HG03280 (cell line): ENCODE measurements at regions not wholly inside any gene's neighbourhood (a gene's known extent, or its start where the extent isn't known, plus 50 kb on each side); places are given as distances from the start of the nearest gene placed in this dataset.

Experiments used
- ATAC-seq: cut with Tn5 transposase; IDR thresholded peaks from one replicate; pipeline ENCODE4 v1.9.1; 2021; ENCODE audit warnings: mild to moderate bottlenecking, moderate library complexity; ENCODE audit not compliant: unreplicated experiment

DNA sequence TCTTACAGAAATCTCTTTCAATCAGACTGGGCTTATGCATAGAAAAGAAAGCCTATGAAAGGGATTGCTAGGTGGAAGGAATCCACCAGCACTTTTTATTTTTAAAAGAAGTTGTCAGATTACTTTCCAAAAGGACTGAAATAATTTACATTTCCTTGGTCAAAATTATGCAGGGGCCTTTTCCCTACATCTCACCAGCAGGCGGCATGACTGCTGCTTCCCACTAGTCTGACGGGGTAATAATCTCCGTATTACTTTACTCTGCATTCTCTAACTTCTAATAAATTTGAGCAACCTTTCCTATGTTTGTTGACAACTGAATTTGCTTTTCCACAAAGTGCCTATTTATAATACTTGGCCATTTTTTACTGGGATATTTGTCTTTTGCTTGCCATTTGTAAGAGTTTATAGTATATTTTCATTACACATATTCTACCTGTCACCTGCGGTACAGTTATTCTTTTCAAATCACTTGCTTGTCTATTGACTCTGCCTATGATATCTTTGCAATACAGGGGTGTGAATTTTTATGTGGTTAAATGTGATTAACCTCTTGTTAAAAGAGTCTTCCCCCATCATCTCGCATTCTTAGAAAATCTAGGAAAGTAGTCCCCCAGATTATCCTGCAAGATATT lies 51.9 kb upstream of the USP47 start:
- no peak for ATAC-seq

DNA sequence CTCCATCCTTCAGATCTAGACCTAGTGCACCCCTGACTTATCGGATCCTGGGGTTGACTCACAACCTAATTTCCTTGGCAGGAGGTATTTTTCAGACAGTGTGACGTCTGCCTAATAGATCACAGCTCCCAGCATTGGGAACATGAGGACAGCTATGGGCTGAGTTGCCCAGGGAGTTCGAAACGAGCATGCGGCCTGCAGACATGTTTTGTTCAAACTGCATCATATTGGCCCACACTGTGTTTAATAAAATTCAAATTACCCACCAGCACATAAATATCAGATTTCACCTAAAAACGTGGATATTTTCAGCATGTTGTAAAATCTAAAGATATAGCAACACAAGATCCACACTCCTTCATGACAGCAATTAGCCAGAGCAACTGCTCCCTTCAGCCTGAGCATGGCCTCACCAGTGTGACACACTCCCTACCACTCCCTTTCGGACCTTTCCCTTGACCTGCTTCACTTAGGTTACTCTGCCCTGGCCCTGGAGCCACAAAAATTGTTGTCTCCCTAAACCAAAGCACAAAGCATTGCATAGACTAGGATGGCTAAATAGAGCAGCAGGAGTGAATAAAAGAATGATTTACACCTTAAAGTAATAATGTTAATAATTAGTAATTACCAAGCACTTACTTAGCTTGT lies 53.6 kb upstream of the USP47 start:
- no peak for ATAC-seq

DNA sequence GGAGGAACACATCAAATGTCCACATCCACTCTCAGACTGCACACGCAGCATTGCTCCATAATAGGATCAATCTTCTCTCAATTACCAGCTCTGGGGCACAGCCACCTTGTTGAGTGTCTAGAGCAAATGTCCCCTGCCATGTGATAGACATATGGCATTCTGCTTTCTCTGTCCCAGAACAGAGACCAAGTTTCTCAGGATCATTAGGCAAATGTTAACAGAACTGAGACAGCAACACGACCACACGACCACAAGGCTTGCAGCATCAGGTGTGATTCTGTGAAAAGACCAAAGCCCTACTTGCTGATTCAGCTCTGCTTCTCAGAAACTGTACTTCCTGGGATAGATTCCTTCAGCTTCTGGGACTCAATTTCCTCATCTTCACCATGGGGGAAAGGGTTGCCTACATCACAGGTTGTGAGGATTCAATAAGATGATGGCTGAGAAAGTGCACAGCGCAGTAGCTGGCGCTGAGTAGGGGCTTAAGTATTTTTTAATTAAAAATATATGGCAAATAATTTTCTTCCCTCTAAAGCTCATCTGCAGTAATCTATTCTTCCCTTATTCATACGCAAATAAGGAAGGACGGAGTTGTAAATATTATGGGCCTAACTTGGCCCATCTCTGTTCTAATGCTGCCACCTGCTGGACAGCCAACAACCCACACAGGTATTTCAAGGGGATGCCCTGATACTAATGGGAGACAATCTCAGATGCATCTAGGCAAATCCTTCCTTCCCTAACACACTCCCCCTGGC lies 54.3 kb upstream of the USP47 start:
- ATAC-seq, result peak; percentile 70

DNA sequence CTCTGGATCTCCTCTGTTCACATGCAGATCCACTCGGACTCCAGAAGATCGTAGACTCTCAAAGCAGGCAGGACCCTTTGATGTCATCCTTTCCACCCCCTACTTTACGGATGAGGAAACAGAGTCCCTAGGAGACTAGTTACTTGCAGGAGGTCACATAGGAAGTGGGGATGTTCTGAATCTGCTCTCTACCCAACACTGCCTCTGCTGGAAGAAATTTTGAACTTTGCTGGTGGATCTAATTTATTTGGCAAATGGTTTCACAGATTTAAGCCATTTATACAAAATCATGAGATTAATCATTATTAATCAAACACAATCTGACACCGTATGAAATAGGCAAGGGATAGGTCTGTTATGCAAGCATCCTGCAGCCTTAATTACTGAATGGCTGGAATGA lies 55.0 kb upstream of the USP47 start:
- no peak for ATAC-seq

DNA sequence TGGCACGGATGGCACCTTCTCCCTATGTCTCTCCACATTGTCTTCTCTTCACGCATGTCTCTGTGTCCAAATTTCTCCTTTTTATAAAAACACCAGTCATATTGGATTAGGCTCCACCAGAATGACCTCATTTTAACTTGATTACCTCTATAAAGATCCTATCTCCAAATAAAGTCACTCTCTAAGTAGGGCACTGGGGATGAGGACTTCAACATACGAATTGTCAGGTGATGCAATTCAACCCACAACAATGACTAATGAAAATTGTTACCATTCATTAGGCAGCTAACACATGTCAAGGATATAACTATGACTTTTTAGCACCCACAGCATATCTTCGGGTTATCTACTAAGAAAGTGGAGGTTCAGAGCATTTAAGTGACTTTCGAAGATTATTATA lies 55.5 kb upstream of the USP47 start:
- ATAC-seq, result no peak

DNA sequence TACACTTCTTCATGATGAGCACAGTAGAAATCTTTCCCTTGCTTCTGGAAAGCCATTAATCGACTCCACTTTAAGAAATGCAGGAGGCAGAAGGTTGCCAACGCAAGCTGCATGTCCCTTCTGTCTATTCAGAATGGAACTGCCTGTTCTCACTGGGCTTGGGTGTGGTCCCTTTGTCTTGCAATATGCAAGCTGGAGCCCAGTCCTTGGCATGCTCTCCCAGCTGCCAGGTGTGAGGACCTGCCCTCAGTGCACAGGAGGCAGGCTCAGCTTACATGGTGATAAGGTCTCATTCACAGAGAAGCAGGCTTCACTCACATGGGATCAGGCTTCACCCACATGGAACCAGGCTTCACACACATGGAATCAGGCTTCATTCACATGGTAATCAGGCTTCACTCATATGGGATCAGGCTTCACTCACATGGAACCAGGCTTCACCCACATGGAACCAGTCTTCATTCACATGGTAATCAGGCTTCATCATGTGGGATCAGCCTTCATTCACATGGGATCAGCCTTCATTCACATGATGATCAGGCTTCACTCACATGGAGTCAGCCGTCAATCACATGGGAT lies 59.2 kb upstream of the USP47 start:
- ATAC-seq, result no peak

DNA sequence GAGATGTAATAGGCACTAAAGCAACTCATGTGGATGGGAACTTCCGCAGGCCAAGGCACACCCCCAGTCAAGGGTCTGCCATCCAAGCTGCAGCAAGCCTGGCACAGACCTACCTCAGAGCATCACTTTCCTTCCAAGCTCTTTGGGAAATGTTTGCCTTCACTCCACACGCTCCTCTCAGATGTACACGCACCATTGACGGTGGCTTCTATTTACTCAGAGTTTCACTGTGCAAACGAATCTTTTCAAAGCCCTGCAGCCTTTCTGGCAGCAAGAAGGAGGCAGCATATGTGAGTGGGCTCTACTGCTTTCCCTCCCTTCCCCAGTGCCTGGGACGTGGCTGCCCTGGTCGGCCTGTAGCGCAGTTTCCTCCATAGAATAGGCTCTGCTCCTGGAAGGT lies 60.9 kb upstream of the USP47 start:
- no peak for ATAC-seq

DNA sequence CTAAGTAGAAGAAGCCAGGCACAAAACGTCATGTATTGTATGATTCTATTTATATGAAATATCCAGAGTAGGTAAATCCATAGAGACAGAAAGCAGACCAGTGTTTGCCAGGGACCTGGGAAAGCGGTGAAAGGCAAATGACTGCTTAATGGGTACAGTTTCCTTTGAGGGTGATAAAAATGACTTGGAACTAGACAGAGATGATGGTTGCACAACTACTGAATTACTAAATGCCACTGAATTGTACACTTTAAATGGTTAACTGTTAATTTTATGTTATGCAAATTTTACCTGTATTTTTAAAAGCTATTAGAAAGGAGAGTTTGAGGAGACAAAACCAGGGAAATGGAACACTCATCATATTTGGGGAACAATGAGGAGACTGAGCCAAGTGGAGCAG lies 61.8 kb upstream of the USP47 start:
- no peak for ATAC-seq

DNA sequence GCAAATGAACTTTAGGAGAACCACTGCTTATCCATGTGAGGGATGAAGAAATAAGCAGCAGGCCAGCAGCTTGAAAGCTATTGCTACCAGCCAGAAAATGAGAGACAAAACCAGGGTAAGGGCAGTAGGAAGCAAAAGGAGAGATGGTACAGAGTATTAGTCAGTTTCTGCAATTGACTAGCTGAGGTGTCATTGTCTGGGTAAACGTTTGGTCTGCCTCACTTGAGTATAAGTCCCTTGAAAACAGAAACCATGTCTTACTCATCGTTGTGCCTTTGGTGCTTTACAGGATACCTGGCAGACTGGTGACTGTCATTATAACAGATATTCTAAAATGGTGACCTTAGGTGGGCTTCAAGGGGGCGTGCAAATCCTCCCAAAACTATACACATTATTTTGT lies 63.9 kb upstream of the USP47 start:
- no peak for ATAC-seq

DNA sequence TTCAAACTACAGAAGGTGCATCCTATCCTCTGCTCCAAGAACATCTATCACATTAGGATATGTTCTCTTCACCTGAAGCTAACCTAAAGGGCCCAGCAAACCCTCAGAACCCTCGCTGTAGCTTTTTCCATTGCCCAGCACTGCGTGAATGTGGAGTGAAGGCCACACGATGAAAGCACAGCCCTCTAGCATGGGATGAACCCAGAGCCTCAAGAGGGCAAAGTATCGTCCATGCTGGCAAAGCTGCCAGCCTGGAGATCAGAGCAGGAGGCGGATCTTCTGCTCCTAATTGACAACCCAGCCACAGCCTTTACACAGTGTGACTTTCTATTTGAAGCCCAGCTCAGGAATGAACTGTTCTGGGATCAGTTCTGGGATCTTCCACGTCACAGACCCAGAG lies 65.1 kb upstream of the USP47 start:
- no peak for ATAC-seq

DNA sequence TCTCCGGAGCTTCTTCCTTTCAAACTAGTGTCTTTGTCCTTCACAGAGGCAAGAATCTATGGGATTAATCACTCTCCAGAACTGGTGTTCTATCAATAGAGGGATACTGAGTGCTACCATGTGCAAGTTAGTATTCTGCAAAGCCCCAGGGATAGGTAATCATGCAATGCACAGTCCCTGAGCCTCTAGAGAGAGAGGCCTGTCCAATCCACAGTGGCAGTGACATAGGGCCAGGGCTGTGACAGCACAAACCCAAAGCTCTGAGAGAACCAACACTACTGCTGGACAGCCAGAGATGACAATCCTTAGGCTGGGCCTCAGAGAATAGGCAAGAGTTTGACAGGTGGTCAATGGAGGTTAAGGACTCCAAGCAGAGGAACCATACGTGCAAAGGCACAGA lies 66.8 kb upstream of the USP47 start:
- ATAC-seq, result no peak

DNA sequence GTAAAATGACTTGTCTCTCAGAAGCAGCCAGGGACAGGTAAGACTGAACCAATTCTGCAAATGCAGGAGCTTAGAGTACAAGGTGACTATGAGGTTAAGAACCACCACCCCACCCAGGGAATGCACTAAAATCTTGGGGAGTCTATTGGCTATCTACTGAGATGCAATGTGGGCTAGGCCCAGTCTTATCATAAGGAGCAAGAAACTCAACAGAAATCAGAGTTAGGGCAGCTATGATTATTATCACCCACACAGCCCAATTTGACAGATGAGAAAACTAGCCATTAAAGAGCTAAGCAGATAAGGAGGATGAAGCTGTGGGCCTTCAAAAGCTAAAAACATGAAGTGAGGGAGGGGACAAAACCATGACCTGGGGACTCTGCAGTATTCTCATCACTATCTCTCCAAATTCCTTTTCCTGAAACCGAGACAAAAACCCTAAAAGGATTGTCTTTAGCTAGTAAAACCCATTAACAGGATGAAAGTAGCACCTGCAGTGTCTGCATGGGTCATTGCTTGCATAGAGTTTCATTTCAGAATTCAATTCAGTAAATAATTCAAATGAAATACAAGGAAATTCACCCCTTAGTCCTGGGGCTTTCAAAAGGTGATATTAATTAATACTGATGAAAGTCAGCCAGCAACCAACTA lies 68.8 kb upstream of the USP47 start:
- ATAC-seq, result no peak

DNA sequence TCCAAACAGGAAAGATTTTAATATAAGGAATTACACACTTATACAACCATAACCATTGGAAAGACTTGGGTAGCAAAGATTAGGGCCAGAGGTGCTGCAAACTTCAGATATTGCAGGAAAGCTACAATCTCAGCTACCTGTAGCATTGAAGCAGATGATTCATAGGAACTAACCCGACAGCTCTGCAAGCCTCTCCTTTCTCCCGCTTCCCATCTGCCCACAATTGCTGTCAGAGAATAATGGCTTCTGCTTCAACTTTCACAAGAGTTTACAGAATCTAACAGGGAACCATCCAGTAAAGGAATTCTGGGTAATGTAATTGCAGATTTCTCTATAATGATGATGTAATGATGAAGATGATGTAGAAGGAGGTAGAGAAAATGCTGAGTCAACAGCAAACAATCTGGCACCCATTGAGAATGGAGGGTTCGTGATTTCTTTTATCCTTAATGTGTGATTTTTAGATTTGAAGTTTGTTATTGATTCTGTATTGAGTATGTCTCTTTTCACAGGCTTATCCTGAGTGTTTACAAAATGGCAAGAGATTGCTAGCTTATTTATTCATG lies 70.8 kb upstream of the USP47 start:
- no peak for ATAC-seq

DNA sequence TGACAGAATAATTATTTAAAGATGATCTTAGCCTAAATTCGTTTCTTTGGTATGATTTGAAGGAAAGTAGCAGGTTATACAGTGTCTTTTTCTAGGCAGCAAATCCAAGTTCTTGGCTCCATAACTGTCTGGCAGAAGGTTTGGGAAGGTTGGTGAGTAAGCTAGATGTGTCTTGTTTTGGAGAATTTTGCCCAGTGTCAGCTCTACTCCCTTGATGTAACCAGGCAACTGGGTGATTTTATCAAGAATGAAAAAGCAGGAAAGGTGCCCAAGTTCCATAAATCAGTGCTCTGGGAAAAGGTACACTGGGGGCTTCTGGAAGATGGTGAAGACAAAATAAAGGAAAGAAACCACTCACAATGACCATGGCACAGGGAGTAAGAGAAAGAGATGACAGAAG lies 71.5 kb upstream of the USP47 start:
- no peak for ATAC-seq

DNA sequence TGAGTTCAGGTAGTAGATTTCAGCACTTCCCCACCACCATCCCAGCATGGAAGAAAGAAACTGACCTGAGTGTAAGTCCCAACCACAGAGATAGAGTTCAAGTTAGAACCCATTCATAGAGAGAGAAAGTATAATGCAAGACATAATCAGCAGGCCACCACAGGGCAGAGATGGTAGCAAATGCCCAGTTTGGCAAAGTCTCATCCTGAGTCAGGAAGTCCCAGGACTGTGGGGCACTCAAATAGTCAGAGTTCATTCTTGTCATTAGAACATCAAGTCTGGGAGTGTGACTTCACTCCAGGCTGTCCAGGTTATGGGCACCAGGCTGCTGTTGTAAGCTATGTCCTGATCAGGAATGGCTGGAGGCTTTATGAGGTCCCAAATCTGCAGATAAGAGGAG lies 72.0 kb upstream of the USP47 start:
- ATAC-seq, result no peak

DNA sequence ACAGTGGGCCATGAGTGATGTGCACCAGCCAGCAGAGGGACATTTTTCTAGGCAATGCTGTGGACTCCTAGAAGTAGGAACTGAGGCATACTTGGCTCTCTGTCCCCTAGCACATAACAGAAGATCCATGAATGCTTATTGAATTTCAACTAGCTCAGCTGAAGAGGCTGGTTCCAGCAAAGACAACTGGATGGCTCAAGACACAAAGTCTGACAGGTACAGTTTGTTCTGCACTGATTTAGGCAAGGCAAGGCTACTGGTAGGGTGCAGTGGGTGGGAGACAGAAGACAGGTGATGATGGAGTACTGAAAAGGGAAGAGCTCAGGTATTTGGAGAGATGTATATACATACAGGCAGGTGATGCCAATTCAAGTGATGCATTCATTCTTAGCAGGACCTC lies 72.4 kb upstream of the USP47 start:
- no peak for ATAC-seq

DNA sequence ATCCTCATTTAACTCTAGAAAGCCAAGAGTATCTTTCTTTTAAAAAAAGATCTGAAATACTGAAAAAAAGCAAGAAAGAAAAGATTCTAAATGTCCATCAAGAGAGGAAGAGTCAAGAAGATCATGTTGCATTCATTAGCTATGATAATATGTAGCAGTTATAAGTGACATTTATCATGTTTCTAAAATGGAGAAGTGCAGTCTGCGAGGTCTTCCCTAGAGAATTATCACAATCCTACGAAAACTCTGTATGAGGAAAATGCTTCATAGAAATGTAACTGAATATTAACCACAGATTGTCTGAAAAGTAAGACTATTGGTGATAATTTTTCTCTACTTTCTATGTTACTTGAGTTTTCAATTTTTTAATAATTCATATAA lies 77.4 kb upstream of the USP47 start:
- ATAC-seq, result no peak

DNA sequence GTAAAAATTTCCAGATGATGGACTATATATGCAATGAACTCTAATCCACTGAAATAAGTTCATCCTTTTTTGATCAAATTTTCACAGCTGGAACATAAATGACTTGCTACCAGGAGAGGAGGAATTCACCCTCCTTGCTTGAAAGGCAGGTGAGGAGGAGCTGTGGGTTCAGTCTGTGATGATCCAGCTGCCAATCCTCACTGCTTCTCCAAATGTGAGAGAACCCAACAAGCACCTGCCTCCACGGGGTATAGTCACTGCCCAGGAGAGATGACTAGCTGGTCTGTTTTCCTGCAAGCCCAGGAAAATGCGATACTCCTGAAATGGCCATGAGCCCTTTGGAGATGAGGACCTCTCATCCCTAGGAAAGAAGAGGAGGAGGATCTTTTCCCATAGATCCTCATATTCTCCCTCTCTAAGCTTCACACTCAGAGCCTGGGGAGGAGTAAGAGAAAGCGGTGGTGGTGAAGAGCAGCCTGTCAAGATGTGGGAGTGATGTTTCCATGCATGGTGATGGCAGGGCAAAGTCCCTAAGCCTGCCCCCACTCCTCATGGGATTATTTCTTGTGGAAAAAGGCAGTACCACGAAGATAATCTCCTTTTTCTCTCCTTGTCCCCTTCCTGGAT lies 77.9 kb upstream of the USP47 start:
- ATAC-seq, result no peak

DNA sequence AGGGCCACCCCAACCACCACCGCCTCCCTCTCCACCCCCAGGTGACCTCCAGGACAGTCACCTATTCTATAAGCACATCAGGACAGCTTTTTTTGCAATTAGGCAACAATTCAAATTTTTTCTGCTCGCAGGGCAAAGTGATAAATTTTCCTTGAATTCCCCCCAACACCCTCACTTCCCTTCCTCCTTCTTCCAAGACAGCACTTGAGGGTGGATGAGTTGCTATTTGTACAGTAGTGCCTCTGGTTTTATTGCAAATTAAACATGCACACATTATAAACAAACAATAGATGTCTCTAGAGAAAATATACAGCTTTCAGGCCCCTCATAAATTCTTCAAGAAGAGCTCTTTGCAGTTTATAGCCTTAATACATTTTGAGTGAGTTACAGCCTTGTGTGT lies 80.9 kb upstream of the USP47 start:
- ATAC-seq, result no peak

DNA sequence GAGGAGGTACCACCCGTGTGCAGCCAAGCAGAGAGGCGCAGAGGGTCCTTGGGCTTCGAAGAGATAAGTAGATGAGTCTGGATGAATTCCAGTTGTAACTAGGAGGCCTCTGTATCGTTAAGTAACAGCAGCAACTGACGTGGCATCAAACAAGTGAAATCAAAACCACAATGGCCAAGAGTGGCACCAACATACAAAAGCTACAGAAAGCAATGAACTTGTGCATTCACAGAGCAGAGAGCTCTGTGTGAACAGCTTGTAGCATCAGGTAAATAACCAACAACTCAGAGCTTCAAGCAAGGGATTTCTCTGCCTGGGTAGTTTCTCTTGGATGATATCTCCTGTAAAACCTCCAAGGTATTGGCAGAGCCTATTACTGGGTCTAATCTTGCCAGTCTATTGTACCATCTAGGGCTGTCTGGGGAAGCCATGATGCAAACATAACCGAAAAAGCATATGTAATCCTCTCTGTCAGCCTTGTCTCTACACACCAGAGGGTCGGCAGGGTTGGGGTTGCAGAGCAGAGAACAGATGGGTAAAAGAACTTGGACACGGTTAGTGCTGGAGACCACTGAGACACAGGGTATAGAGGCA lies 83.1 kb upstream of the USP47 start:
- ATAC-seq, result no peak
